ENCODE measurements at regions not wholly inside any gene's neighbourhood (a gene's known extent, or its start where the extent isn't known, plus 50 kb on each side); places are given as distances from the start of the nearest gene placed in this dataset.

GRCh38 chr15:88321271-88321670, 64.7 kb upstream of the NTRK3 start:
- no peak for DNase-seq (ENCODE audit: low read depth in 2 of 3, low spot score in 2 of 3)

GRCh38 chr15:88316586-88316985, 60.0 kb upstream of the NTRK3 start:
- DNase-seq (ENCODE audit: low read depth in 2 of 3, low spot score in 2 of 3), result no peak

GRCh38 chr15:88315221-88315878, 58.8 kb upstream of the NTRK3 start:
- no peak for DNase-seq (ENCODE audit: low read depth in 2 of 3, low spot score in 2 of 3)

- no peak for DNase-seq (ENCODE audit: low read depth in 2 of 3, low spot score in 2 of 3)
These were observed 56.5 kb upstream of the NTRK3 start for GRCh38 chr15:88312941-88313579.

GRCh38 chr15:88309363-88309762, 52.8 kb upstream of the NTRK3 start:
- DNase-seq (ENCODE audit: low read depth in 2 of 3, low spot score in 2 of 3), result no peak

GRCh38 chr15:88307344-88307743, 50.8 kb upstream of the NTRK3 start:
- no peak for DNase-seq (ENCODE audit: low read depth in 2 of 3, low spot score in 2 of 3)
